ENCODE measurements at regions not wholly inside any gene's neighbourhood (a gene's known extent, or its start where the extent isn't known, plus 50 kb on each side); places are given as distances from the start of the nearest gene placed in this dataset.

- Histone ChIP-seq H3K27me3 (ENCODE audit: control insufficient read depth in 2 of 2, insufficient read depth in 2 of 2, low read length in 2 of 2) (no peaks in the 10 kb centered on the region), H3K36me3 (ENCODE audit: control insufficient read depth in 2 of 2, extremely low read depth in 1 of 2, insufficient read depth in 2 of 2, low read length in 2 of 2) (no peaks in the 10 kb centered on the region), H3K9me1 (replicated peaks; ENCODE audit: control insufficient read depth, extremely low read depth, insufficient read depth, low read length) (no peaks in the 10 kb centered on the region), H3K9ac (replicated peaks; ENCODE audit: extremely low read depth, insufficient read depth, low read length) (no peak overlapping the region), H3K4me2 (ENCODE audit: insufficient read depth, low read length) (no peak overlapping the region), H3K27ac (ENCODE audit: insufficient read depth, low read depth, low read length) (no peak overlapping the region), H3K4me1 (ENCODE audit: control insufficient read depth, extremely low read depth, insufficient read depth, low read length) (no peaks in the 10 kb centered on the region), H4K20me1 (replicated peaks; ENCODE audit: control insufficient read depth, extremely low read depth, insufficient read depth, low read length) (no peaks in the 10 kb centered on the region), H3K4me3 (replicated peaks in 1 of 3; ENCODE audit: insufficient read depth in 1 of 3, low read depth in 1 of 3, low read length in 3 of 3) (no peak overlapping the region), H3K79me2 (ENCODE audit: control insufficient read depth, insufficient read depth, low read length) (no peaks in the 10 kb centered on the region), H2AFZ (ENCODE audit: low read depth, low read length) (no peak overlapping the region), H3K9me3 (replicated peaks; ENCODE audit: control insufficient read depth, insufficient read depth, low read length) (no peaks in the 10 kb centered on the region)
- DNase-seq (ENCODE audit: low read depth, low spot score) (no peak), FAIRE-seq (no peak)
- CTCF ChIA-PET, result no interaction called here
- POLR2A ChIA-PET, result no interaction called here
- BruUV-seq (replicated peaks), result no TSS peak
- dilution Hi-C loops (cut with MboI; ENCODE audit: extremely low pct_ligation_motif_present, low sequenced_read_pairs), result no loop called here
- intact Hi-C loops (cut with micrococcal nuclease), result no loop called here
- TF ChIP-seq GATA2 (IDR thresholded peaks at IDR 0.05; ENCODE audit: insufficient read depth, insufficient read length, low read depth, low read length) (no peak), FOS (IDR thresholded peaks at IDR 0.05; ENCODE audit: borderline replicate concordance, insufficient read depth, low read length) (no peak), POLR2AphosphoS5 (IDR thresholded peaks at IDR 0.05; ENCODE audit: insufficient read depth, low read depth, low read length) (no peak), MYC (IDR thresholded peaks at IDR 0.05; ENCODE audit: low read depth, low read length) (no peak)
These were observed 329.8 kb upstream of the GRM7 start for GRCh38 chr3:6531153-6531552.

GRCh38 chr3:6532101-6532500 is 328.8 kb upstream of the GRM7 start:
- H3K4me3 ChIP-seq (replicated peaks in 1 of 3; ENCODE audit: insufficient read depth in 1 of 3, low read depth in 1 of 3, low read length in 3 of 3), result no peak overlapping the region
- no peaks in the 10 kb centered on the region for H3K9me1 ChIP-seq (replicated peaks; ENCODE audit: control insufficient read depth, extremely low read depth, insufficient read depth, low read length)
- no peaks in the 10 kb centered on the region for H3K79me2 ChIP-seq (ENCODE audit: control insufficient read depth, insufficient read depth, low read length)
- H2AFZ ChIP-seq (ENCODE audit: low read depth, low read length), result no peak overlapping the region
- no peak for TF ChIP-seq FOS (IDR thresholded peaks at IDR 0.05; ENCODE audit: borderline replicate concordance, insufficient read depth, low read length)
- TF ChIP-seq POLR2A (IDR thresholded peaks at IDR 0.05; ENCODE audit: low read depth, low read length), result no peak
- no peak for TF ChIP-seq JUN (IDR thresholded peaks at IDR 0.05; ENCODE audit: borderline replicate concordance, insufficient read depth, insufficient read length, low read depth)
- no peak for TF ChIP-seq MAX (IDR thresholded peaks at IDR 0.05; ENCODE audit: insufficient read depth, insufficient read length)
- TF ChIP-seq GATA2 (IDR thresholded peaks at IDR 0.05; ENCODE audit: insufficient read depth, insufficient read length, low read depth, low read length), result no peak
- no peak for TF ChIP-seq POLR2AphosphoS5 (IDR thresholded peaks at IDR 0.05; ENCODE audit: insufficient read depth, low read depth, low read length)
- TF ChIP-seq CTCF (IDR thresholded peaks at IDR 0.05; ENCODE audit: extremely low read depth in 1 of 2, insufficient read depth in 1 of 2, low read depth in 1 of 2, low read length in 2 of 2), result no peak
- no peak for TF ChIP-seq MYC (IDR thresholded peaks at IDR 0.05; ENCODE audit: low read depth, low read length)
- no peak for TF ChIP-seq EZH2 (IDR thresholded peaks at IDR 0.05; ENCODE audit: borderline replicate concordance, low read depth, low read length, severe bottlenecking)
- dilution Hi-C loops (cut with MboI; ENCODE audit: extremely low pct_ligation_motif_present, low sequenced_read_pairs), result no loop called here
- no peak for FAIRE-seq
- intact Hi-C loops (cut with micrococcal nuclease), result no loop called here
- no peak for DNase-seq (ENCODE audit: low read depth, low spot score)
- H3K4me2 ChIP-seq (ENCODE audit: insufficient read depth, low read length), result no peak overlapping the region
- ChIA-PET CTCF (no interaction called here), POLR2A (no interaction called here)
- H3K4me1 ChIP-seq (ENCODE audit: control insufficient read depth, extremely low read depth, insufficient read depth, low read length), result no peaks in the 10 kb centered on the region
- H3K9ac ChIP-seq (replicated peaks; ENCODE audit: extremely low read depth, insufficient read depth, low read length), result no peak overlapping the region
- no peaks in the 10 kb centered on the region for H3K9me3 ChIP-seq (replicated peaks; ENCODE audit: control insufficient read depth, insufficient read depth, low read length)
- no peaks in the 10 kb centered on the region for H3K36me3 ChIP-seq (ENCODE audit: control insufficient read depth in 2 of 2, extremely low read depth in 1 of 2, insufficient read depth in 2 of 2, low read length in 2 of 2)
- no TSS peak for BruUV-seq (replicated peaks)
- no peaks in the 10 kb centered on the region for H3K27me3 ChIP-seq (ENCODE audit: control insufficient read depth in 2 of 2, insufficient read depth in 2 of 2, low read length in 2 of 2)
- no peaks in the 10 kb centered on the region for H4K20me1 ChIP-seq (replicated peaks; ENCODE audit: control insufficient read depth, extremely low read depth, insufficient read depth, low read length)
- no peak overlapping the region for H3K27ac ChIP-seq (ENCODE audit: insufficient read depth, low read depth, low read length)

All from endothelial cell of umbilical vein (primary cell).